B cell (primary cell): ENCODE measurements at regions not wholly inside any gene's neighbourhood (a gene's known extent, or its start where the extent isn't known, plus 50 kb on each side); places are given as distances from the start of the nearest gene placed in this dataset.

ENCODE experiments used
- ATAC-seq: fragments of 200-7000 bp; cut with Tn5 transposase; one replicate; pipeline ENCODE4 v1.10.0; 2021; ENCODE audit warnings: low read depth, mild to moderate bottlenecking, moderate number of reproducible peaks, moderate library complexity
- CTCF ChIA-PET: fragments of 350-600 bp; sonication (Branson Sonifier 250); formaldehyde crosslinking; loops from one replicate; lab custom pipeline; 2021; ENCODE audit warnings: antibody characterized with exemption, inconsistent platforms; lab: Charles Lee
- POLR2A ChIA-PET: fragments of 350-600 bp; sonication (Branson Sonifier 250); formaldehyde crosslinking; loops from one replicate; lab custom pipeline; 2021; ENCODE audit warnings: antibody characterized with exemption; lab: Charles Lee
- DNase-seq: peaks from one replicate; pipeline ENCODE4 v3.0.0; 2013
- H2AFZ ChIP-seq: 2 replicates; pipeline ENCODE4 v1.6.1; 2012; ENCODE audit warnings: mild to moderate bottlenecking, low read depth, low read length; ENCODE audit not compliant: insufficient read depth, poor library complexity, severe bottlenecking
- H3K27ac ChIP-seq, 2 donors: 1 replicate in 1 of 2; 2 replicates in 1 of 2; pipeline ENCODE4 v1.5.1; 2012 to 2013; ENCODE audit warnings: low read length in 2 of 2, mild to moderate bottlenecking in 2 of 2, moderate library complexity in 1 of 2
- H3K27me3 ChIP-seq, 4 experiments: fragments of 200-600 bp in 1 of 4; sonication (generic) in 1 of 4; replicated peaks in 1 of 4; 1 replicate in 2 of 4; 2 replicates in 2 of 4; pipeline versions ENCODE4 v1.6.1 to v1.7.0; 2013 to 2016; ENCODE audit warnings: low read length in 3 of 4, mild to moderate bottlenecking in 2 of 4, mixed read lengths in 1 of 4, moderate library complexity in 1 of 4; ENCODE audit not compliant: insufficient read depth in 4 of 4, control insufficient read depth in 3 of 4; ENCODE audit errors: control extremely low read depth in 1 of 4
- H3K36me3 ChIP-seq, 2 experiments: replicated peaks in 1 of 2; 1 replicate in 1 of 2; 2 replicates in 1 of 2; pipeline versions ENCODE4 v1.6.1 to v1.7.1; 2013; ENCODE audit warnings: low read length in 1 of 2; ENCODE audit not compliant: insufficient read depth in 2 of 2, control insufficient read depth in 1 of 2; ENCODE audit errors: control extremely low read depth in 1 of 2, extremely low read depth in 1 of 2
- H3K4me1 ChIP-seq, 2 donors: fragments of 200-600 bp in 1 of 2; sonication (generic) in 1 of 2; 1 replicate in 1 of 2; 2 replicates in 1 of 2; pipeline versions ENCODE4 v1.5.1 to v1.6.1; 2013 to 2017; ENCODE audit warnings: low read length in 2 of 2; ENCODE audit not compliant: control insufficient read depth in 2 of 2, insufficient read depth in 2 of 2
- H3K4me2 ChIP-seq: replicated peaks from 2 replicates; pipeline ENCODE3; 2012; ENCODE audit warnings: mild to moderate bottlenecking, low read depth, low read length; ENCODE audit not compliant: poor library complexity, severe bottlenecking
- H3K4me3 ChIP-seq, 5 experiments: fragments of 200-600 bp in 1 of 5; sonication (generic) in 1 of 5; 1 replicate in 3 of 5; 2 replicates in 2 of 5; pipeline versions ENCODE4 v1.5.1 to v1.7.0; 2011 to 2016; ENCODE audit warnings: low read length in 4 of 5, mild to moderate bottlenecking in 4 of 5, low read depth in 2 of 5, control low read depth in 1 of 5, moderate library complexity in 1 of 5; ENCODE audit not compliant: insufficient read depth in 1 of 5; ENCODE audit errors: control extremely low read depth in 1 of 5, extremely low read depth in 1 of 5
- H3K79me2 ChIP-seq: fragments of 200-600 bp; sonication (generic); one replicate; pipeline ENCODE4 v1.6.0; 2016; ENCODE audit warnings: low read length; ENCODE audit not compliant: control insufficient read depth, insufficient read depth
- H3K9ac ChIP-seq: fragments of 200-600 bp; sonication (generic); 2 replicates; pipeline ENCODE4 v1.6.1; 2017; ENCODE audit warnings: mild to moderate bottlenecking, low read length, moderate library complexity
- H3K9me3 ChIP-seq, 3 donors: one replicate each; pipeline versions ENCODE4 v1.6.1 to v1.7.1; 2013; ENCODE audit warnings: low read length in 2 of 3; ENCODE audit not compliant: control insufficient read depth in 2 of 3, insufficient read depth in 1 of 3; ENCODE audit errors: control extremely low read depth in 1 of 3
- H4K20me1 ChIP-seq: 2 replicates; pipeline ENCODE4 v1.6.0; 2012; ENCODE audit warnings: mild to moderate bottlenecking, low read length; ENCODE audit not compliant: insufficient read depth, control insufficient read depth, poor library complexity, severe bottlenecking
- H3K27ac Mint-ChIP-seq: one replicate; pipeline ENCODE4 v1.8.0; 2021; ENCODE audit warnings: mixed read lengths
- H3K27me3 Mint-ChIP-seq: one replicate; pipeline ENCODE4 v1.8.0; 2021; ENCODE audit warnings: mixed read lengths
- H3K4me1 Mint-ChIP-seq: one replicate; pipeline ENCODE4 v1.8.0; 2021; ENCODE audit warnings: mixed read lengths
- H3K4me3 Mint-ChIP-seq: one replicate; pipeline ENCODE4 v1.8.0; 2021; ENCODE audit warnings: mixed read lengths
- H3K9me3 Mint-ChIP-seq: one replicate; pipeline ENCODE4 v1.8.0; 2022; ENCODE audit warnings: mixed read lengths; ENCODE audit not compliant: insufficient read depth
- CTCF ChIP-seq: fragments of 200-600 bp; IDR thresholded peaks from one replicate; pipeline ENCODE4 v1.8.0; 2022; ENCODE audit warnings: antibody characterized with exemption, mild to moderate bottlenecking
- EZH2 ChIP-seq: IDR thresholded peaks from 2 replicates; pipeline ENCODE4 v1.6.1; 2012; ENCODE audit warnings: borderline replicate concordance, low read depth, mild to moderate bottlenecking, moderate library complexity, low read length; ENCODE audit not compliant: insufficient read depth, poor library complexity, severe bottlenecking
- WGBS: methylation state at CpG from one replicate; pipeline ENCODE4 v1.1.5; 2013; ENCODE audit warnings: missing lambda C conversion rate; ENCODE audit not compliant: insufficient coverage; 5-methylcytosine and 5-hydroxymethylcytosine counted together
- intact Hi-C: fragments of 100-400 bp; cut with micrococcal nuclease; formaldehyde crosslinking; loops from one replicate; pipeline ENCODE4 v1.10.0; 2022

- no peak overlapping the region for H3K4me3 Mint-ChIP-seq
- Histone ChIP-seq H2AFZ (no peak overlapping the region), H3K9me3 (peaks cover 0 to 3% (median 0%) of the 10 kb centered on the region in 3 donors), H3K36me3 (no peaks in the 10 kb centered on the region), H4K20me1 (no peaks in the 10 kb centered on the region), H3K9ac (no peak overlapping the region), H3K4me3 (no peak overlapping the region), H3K4me2 (no peak overlapping the region), H3K4me1 (no peaks in the 10 kb centered on the region), H3K27ac (no peak overlapping the region), H3K27me3 (no peaks in the 10 kb centered on the region), H3K79me2 (no peaks in the 10 kb centered on the region)
- H3K27ac Mint-ChIP-seq, result no peak overlapping the region
- ChIA-PET POLR2A (no interaction called here), CTCF (no interaction called here)
- DNase-seq, result no peak
- no peaks in the 10 kb centered on the region for H3K9me3 Mint-ChIP-seq
- no peak for ATAC-seq
- H3K27me3 Mint-ChIP-seq, result peaks cover 15% of the 10 kb centered on the region
- H3K4me1 Mint-ChIP-seq, result no peaks in the 10 kb centered on the region
- intact Hi-C loops, result no loop called here
- no peak for TF ChIP-seq CTCF
- no peak for TF ChIP-seq EZH2
Measured at GRCh38 chr3:111260878-111261277, 189.3 kb downstream of the NECTIN3 start.

- Histone ChIP-seq H3K4me2 (no peak overlapping the region), H4K20me1 (no peaks in the 10 kb centered on the region), H3K9me3 (no peaks in the 10 kb centered on the region), H3K36me3 (no peaks in the 10 kb centered on the region), H3K9ac (no peak overlapping the region), H3K4me3 (no peak overlapping the region), H3K79me2 (no peaks in the 10 kb centered on the region), H3K27me3 (no peaks in the 10 kb centered on the region), H3K27ac (no peak overlapping the region), H3K4me1 (no peaks in the 10 kb centered on the region), H2AFZ (no peak overlapping the region)
- Mint-ChIP-seq H3K4me1 (peaks cover 4% of the 10 kb centered on the region), H3K9me3 (no peaks in the 10 kb centered on the region), H3K4me3 (no peak overlapping the region), H3K27ac (no peak overlapping the region), H3K27me3 (peaks cover under 1% of the 10 kb centered on the region)
- ATAC-seq (no peak), DNase-seq (no peak)
- WGBS, result no CpG with 5 or more reads among the region's 2 CpGs
- intact Hi-C loops, result no loop called here
- POLR2A ChIA-PET, result no interaction called here
- CTCF ChIA-PET, result no interaction called here
- TF ChIP-seq CTCF (no peak), EZH2 (no peak)
Measured at GRCh38 chr3:111269777-111270176, 198.2 kb downstream of the NECTIN3 start.
